ENCODE measurements at regions not wholly inside any gene's neighbourhood (a gene's known extent, or its start where the extent isn't known, plus 50 kb on each side); places are given as distances from the start of the nearest gene placed in this dataset.
"Not testable (repeated sequence)": the region's sequence is repeated elsewhere in the genome, so short reads cannot be mapped to it uniquely, and the experiment has no call there.

GRCh38 chr3:48068320-48068719 is 52.1 kb upstream of the MAP4 start:
- ATAC-seq; DNase-seq (ENCODE audit: low spot score); H3K36me3 Mint-ChIP-seq; H3K4me3 Mint-ChIP-seq; H3K9me3 Mint-ChIP-seq; H3K27ac Mint-ChIP-seq; H3K27me3 Mint-ChIP-seq: not testable (repeated sequence)
- peaks cover 23 to 29% of the 10 kb centered on the region in 2 donors for H3K4me1 Mint-ChIP-seq (ENCODE audit: low read depth in 2 of 2)

GRCh38 chr3:48067271-48067670 is 51.1 kb upstream of the MAP4 start:
- no peaks in the 10 kb centered on the region for H3K9me3 Mint-ChIP-seq
- no peaks in the 10 kb centered on the region for H3K27me3 Mint-ChIP-seq
- H3K4me1 Mint-ChIP-seq (ENCODE audit: low read depth in 2 of 2): peaks cover 26 to 31% of the 10 kb centered on the region in 2 donors
- H3K4me3 Mint-ChIP-seq: no peak overlapping the region
- no peak for ATAC-seq
- no peaks in the 10 kb centered on the region for H3K36me3 Mint-ChIP-seq
- DNase-seq (ENCODE audit: low spot score): no peak
- no peak overlapping the region for H3K27ac Mint-ChIP-seq

All from natural killer cell treated with Interleukin-12 subunit alpha and Interleukin-12 subunit beta and Interleukin-15 and Interleukin-18, amount 100 ng/mL, for 72 hours (primary cell).